ENCODE measurements at regions not wholly inside any gene's neighbourhood (a gene's known extent, or its start where the extent isn't known, plus 50 kb on each side); places are given as distances from the start of the nearest gene placed in this dataset.

- DNase-seq (ENCODE audit: low read depth): no peak
Measured at GRCh38 chr3:25142609-25143355, 285.3 kb upstream of the RARB start.

- DNase-seq (ENCODE audit: low read depth): no peak
Measured at GRCh38 chr3:25143356-25144025, 284.6 kb upstream of the RARB start.

DNA sequence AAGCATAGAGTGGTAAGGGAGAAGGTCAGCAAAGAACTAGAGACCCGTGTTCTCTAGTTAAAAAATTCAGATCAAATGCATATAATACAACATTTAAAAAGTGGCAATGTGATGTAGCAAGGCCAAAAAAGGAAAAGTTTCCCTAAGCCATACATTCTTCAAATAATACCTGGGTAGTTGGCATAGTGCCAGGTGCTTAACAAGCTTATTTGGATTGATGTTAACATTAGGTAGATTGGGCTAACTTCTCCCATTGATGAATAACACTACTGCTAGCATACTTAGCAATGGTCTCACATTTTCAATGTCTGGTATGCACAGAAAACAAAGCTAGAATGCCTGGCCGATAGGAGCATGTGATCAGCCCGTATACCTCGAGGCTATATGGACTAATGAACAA lies 283.6 kb upstream of the RARB start:
- no peak for DNase-seq (ENCODE audit: low read depth)

GRCh38 chr3:25145176-25145575 lies 282.9 kb upstream of the RARB start:
- no peak for DNase-seq (ENCODE audit: low read depth)

- DNase-seq (ENCODE audit: low read depth): no peak
Measured at GRCh38 chr3:25150199-25150598, 277.9 kb upstream of the RARB start.

GRCh38 chr3:25151281-25151902 lies 276.7 kb upstream of the RARB start:
- no peak for DNase-seq (ENCODE audit: low read depth)

DNA sequence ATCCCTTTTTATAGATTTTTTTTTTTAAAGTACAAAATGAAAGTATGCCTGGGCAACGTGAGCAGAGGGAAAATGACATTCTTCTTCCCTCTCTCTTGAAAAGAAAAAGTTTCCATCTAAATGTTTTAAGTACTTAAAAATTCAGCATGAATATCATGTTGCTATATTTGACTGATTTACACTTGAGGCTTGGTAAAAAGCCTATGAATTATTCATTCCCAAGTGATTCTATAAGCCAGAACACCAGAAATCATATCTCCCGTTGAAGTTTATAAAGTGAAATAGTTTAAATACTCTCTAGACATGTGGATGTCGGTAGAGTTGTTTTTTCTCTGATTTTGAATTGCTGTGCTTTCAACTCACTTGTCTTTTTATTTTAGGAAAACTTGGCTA lies 276.2 kb upstream of the RARB start:
- DNase-seq (ENCODE audit: low read depth): no peak

DNA sequence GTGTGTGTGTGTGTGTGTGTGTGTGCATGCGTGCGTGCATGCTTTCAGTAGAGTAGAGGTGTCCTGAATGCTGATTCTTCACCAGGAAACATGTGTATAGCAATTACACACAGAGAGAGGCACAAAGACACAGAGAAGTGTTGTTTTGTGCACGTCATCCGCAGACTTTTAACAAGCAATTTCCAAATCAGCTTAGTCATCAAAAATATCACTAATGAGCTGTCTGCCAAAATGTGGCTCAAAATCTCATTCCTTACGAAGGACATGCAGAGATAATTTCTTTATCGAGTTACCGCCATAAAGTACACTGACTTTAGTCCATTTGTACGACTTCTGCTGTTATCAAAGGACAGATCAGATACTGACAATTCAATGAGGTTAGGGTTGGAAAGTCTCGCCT lies 274.9 kb upstream of the RARB start:
- no peak for DNase-seq (ENCODE audit: low read depth)

GRCh38 chr3:25153561-25153960 lies 274.5 kb upstream of the RARB start:
- no peak for DNase-seq (ENCODE audit: low read depth)

DNA sequence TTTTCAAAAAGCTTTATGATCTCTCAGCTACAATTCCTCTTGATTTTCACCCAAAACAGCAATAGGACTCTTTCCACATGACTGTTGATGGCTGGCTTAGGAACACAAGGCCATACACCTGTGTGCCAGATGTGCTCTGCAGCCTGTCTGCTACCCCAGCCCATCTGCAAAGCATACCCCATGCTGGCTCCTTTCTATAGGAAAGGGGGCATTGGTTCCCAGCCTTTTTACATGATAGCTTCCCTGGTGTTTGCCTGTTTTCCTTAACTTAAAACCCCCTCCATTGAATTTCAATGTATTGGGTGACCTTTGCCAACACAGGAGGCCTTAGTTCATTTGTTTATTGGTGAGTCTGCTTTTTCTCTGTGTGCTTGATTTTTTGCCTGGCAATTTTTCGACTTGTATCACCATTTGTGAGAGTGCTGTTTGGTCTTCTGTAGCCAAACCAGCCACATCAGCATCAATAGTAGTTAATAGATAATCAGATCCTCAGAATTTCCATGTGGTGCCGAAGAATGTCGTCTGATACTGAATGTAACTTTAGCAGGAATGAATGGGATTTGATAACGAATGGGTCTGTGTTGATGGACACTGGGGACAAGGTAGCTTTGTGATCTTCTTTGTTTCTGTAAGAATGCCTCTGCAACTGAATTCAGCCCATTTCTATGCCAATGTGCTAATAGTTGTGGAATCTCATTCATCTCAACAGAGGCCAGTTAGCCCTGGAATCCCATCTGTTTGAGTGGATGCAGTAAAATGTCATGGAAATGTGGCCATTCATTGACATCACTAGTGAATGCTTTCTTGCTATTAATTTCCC lies 272.2 kb upstream of the RARB start:
- peak; percentile 47 for DNase-seq (ENCODE audit: low read depth)

DNA sequence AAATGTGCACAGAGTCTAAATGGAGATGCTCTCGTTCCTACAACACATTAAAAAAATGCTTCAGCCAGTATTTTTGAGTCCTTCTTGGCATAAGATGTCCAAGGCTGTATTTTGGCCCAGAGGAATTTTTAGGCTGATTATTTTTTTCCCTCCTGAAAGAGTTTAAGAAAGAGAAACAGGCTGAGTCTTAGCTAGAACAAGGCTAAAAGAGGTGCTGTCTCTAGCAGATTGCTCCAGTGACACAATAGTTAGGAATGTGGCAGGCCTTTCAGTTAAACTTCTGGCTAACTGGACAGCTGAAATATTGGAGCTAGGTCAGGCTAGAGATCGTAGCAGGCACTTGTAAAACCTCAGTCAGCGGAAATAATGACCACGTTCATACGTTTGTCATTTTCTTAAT lies 271.4 kb upstream of the RARB start:
- peak; percentile 86 for DNase-seq (ENCODE audit: low read depth)

- DNase-seq (ENCODE audit: low read depth): no peak
Measured at GRCh38 chr3:25165306-25165705, 262.8 kb upstream of the RARB start.

DNA sequence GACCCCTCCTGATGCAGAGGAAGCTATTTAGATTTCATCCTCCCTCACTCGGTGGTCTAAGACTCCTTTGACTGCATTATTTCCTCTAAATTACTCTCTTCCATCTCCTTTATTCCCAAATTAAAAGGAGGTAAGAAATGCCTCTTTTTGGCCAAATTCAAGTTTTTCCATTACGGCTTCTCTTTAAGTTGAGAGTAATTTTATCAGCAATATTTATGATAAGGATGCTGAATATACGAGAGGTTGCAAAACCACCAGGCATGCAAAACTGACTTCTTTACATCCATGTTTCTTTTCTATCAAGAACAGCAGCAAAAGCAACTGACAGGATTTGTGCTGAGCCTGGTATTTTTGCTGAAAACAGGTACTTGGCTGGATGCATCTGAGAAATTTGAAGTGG lies 262.0 kb upstream of the RARB start:
- DNase-seq (ENCODE audit: low read depth): no peak

- peak; percentile 14 for DNase-seq (ENCODE audit: low read depth)
Measured at GRCh38 chr3:25169151-25169550, 258.9 kb upstream of the RARB start.

DNA sequence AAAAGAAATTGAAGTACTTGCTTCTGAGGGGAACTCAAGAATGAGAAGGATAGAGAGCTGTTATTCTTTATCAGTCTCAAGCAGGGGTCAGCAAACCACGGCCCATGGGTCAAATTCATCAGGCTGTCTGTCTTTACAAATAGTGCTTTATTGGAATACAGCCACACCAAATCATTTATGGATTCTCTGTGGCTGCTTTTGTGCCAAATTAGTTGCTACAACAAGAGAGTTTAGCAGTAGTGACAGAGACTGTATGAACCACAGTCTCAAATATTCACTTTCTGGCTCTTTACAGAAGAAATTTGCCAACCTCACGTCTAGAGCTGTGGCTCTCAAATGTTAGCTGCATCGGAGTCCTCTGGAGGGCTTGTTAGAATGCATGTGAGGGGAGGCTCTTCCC lies 258.0 kb upstream of the RARB start:
- no peak for DNase-seq (ENCODE audit: low read depth)

DNA sequence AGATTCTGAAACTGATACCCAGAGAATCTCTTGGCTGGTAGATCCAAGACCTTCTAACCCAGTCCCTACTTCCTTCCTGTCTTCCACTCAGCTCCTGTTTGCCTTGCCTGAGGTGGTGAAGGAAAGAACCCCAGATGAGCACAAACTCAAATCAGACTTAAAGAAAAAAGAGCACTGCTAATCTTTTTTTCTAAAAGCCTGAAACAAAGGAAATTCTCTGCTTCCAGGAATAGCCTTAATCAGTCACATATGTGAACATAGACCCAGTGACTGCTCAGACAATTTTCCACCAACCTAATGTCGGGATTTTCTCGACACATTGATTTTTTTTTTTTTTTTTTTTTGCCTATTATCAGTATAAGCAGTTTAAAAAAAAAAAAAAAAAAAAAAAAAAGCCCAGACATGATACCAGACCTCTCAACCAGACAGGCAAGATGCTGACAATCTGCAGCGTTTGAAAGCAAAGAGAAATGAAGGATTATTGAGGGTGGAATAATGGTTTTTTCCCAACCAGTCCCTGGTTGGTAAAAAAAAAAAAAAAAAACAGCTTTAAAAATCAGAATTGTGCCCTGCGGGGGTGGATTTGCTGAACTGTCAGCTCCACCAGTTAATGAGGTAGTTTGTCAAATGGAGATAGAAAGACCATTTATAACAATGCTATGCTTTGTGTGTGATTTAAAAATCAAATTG lies 256.8 kb upstream of the RARB start:
- no peak for DNase-seq (ENCODE audit: low read depth)

DNA sequence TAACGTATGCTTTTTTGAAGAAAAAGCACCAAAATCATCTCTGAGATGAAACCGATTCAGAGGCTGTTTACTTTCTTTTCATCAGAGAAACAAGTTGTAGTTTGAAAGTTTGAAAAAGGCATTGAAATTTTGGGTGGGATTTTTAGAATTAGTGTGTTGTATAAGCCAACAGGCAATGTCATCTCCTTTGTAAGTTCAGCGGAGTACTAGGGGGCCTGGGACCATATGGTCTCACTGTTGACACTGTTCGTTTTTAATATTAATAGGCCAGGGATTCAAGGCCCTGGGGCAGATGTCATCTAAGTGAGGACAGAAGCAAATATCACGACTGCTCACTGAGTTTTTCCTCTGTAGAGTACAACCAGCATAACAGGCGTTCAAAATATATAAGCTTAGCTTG lies 256.2 kb upstream of the RARB start:
- no peak for DNase-seq (ENCODE audit: low read depth)

- DNase-seq (ENCODE audit: low read depth): no peak
Measured at GRCh38 chr3:25173606-25174005, 254.5 kb upstream of the RARB start.

DNA sequence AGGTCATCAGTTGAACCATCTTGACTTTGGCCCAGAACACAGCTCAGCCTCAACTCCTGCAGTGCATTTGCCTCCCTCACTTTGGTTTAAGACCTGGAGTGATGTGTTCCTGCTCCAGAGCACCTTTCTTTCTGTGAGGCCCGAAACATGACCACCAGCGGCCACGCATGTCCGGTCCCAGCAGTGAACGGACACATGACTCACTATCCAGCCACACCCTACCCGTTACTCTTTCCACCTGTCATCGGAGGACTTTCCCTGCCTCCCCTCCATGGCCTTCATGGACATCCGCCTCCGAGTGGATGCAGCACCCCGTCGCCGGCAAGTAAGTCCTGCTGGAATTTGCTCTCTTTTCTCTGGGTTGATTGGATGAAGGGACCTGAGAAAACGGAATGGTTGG lies 253.8 kb upstream of the RARB start:
- DNase-seq (ENCODE audit: low read depth): no peak

GRCh38 chr3:25177041-25177440 lies 251.0 kb upstream of the RARB start:
- no peak for DNase-seq (ENCODE audit: low read depth)

- no peak for DNase-seq (ENCODE audit: low read depth)
Measured at GRCh38 chr3:25178672-25179071, 249.4 kb upstream of the RARB start.

All from myocyte (in vitro differentiated cells).